ENCODE measurements at regions not wholly inside any gene's neighbourhood (a gene's known extent, or its start where the extent isn't known, plus 50 kb on each side); places are given as distances from the start of the nearest gene placed in this dataset.

- no peak for DNase-seq
These were observed 588.3 kb upstream of the SGCG start for GRCh38 chr13:22592515-22592914.

- no peak for DNase-seq
These were observed 586.7 kb upstream of the SGCG start for GRCh38 chr13:22594041-22594440.

- no peak for DNase-seq
These were observed 584.5 kb upstream of the SGCG start for GRCh38 chr13:22596171-22596863.

GRCh38 chr13:22599156-22599555 is 581.6 kb upstream of the SGCG start:
- no peak for DNase-seq

GRCh38 chr13:22618002-22618401 is 562.8 kb upstream of the SGCG start:
- DNase-seq = no peak

- no peak for DNase-seq
These were observed 555.1 kb upstream of the SGCG start for GRCh38 chr13:22625691-22626090.

- no peak for DNase-seq
These were observed 551.4 kb upstream of the SGCG start for GRCh38 chr13:22629374-22629773.

GRCh38 chr13:22642088-22642487 is 538.7 kb upstream of the SGCG start:
- no peak for DNase-seq

GRCh38 chr13:22644941-22645340 is 535.8 kb upstream of the SGCG start:
- no peak for DNase-seq

- DNase-seq = no peak
These were observed 533.5 kb upstream of the SGCG start for GRCh38 chr13:22647156-22647850.

GRCh38 chr13:22648320-22648801 is 532.4 kb upstream of the SGCG start:
- no peak for DNase-seq

GRCh38 chr13:22652796-22653195 is 528.0 kb upstream of the SGCG start:
- DNase-seq = no peak

GRCh38 chr13:22653866-22654265 is 526.9 kb upstream of the SGCG start:
- DNase-seq = no peak

GRCh38 chr13:22655106-22655852 is 525.5 kb upstream of the SGCG start:
- no peak for DNase-seq

- DNase-seq = no peak
These were observed 518.0 kb upstream of the SGCG start for GRCh38 chr13:22662771-22663170.

- peak; percentile 33 to 57 for DNase-seq
These were observed 515.3 kb upstream of the SGCG start for GRCh38 chr13:22665506-22665905.

- DNase-seq = no peak
These were observed 490.0 kb upstream of the SGCG start for GRCh38 chr13:22690756-22691155.

- DNase-seq = no peak
These were observed 487.1 kb upstream of the SGCG start for GRCh38 chr13:22693691-22694090.

GRCh38 chr13:22696433-22696832 is 484.3 kb upstream of the SGCG start:
- no peak for DNase-seq

GRCh38 chr13:22698467-22698866 is 482.3 kb upstream of the SGCG start:
- DNase-seq = no peak

- DNase-seq = no peak
These were observed 480.4 kb upstream of the SGCG start for GRCh38 chr13:22700246-22700887.

- DNase-seq = no peak
These were observed 477.1 kb upstream of the SGCG start for GRCh38 chr13:22703601-22704209.

- DNase-seq = no peak
These were observed 472.8 kb upstream of the SGCG start for GRCh38 chr13:22707946-22708345.
